IPS DF 6.9 (cell line): ENCODE measurements at regions not wholly inside any gene's neighbourhood (a gene's known extent, or its start where the extent isn't known, plus 50 kb on each side); places are given as distances from the start of the nearest gene placed in this dataset.

Source experiments
- DNase-seq: peaks from one replicate; pipeline ENCODE4 v3.0.0-alpha.2; 2013; ENCODE audit warnings: low read depth, low spot score
- H3K27ac ChIP-seq: one replicate; pipeline ENCODE4 v1.5.1; 2013; ENCODE audit warnings: low read length, control low read depth
- H3K27me3 ChIP-seq: 2 replicates; pipeline ENCODE4 v1.6.1; 2013; ENCODE audit warnings: mild to moderate bottlenecking, low read length; ENCODE audit not compliant: control insufficient read depth, insufficient read depth
- H3K36me3 ChIP-seq: 2 replicates; pipeline ENCODE4 v1.6.1; 2013; ENCODE audit warnings: low read length; ENCODE audit not compliant: control insufficient read depth, insufficient read depth
- H3K4me1 ChIP-seq: 2 replicates; pipeline ENCODE4 v1.6.1; 2013; ENCODE audit warnings: low read length; ENCODE audit not compliant: control insufficient read depth, insufficient read depth
- H3K4me3 ChIP-seq: 2 replicates; pipeline ENCODE4 v1.5.1; 2013; ENCODE audit warnings: mild to moderate bottlenecking, low read length
- H3K9me3 ChIP-seq: 2 replicates; pipeline ENCODE4 v1.6.1; 2013; ENCODE audit warnings: low read length, inconsistent platforms; ENCODE audit not compliant: control insufficient read depth, insufficient read depth
- WGBS: extraction: QIAGEN DNeasy Blood & Tissue Kit; methylation state at CpG from one replicate; pipeline ENCODE4 v1.1.7; 2013; ENCODE audit warnings: mixed read lengths, missing lambda C conversion rate; ENCODE audit not compliant: insufficient read length, insufficient coverage; 5-methylcytosine and 5-hydroxymethylcytosine counted together

DNA sequence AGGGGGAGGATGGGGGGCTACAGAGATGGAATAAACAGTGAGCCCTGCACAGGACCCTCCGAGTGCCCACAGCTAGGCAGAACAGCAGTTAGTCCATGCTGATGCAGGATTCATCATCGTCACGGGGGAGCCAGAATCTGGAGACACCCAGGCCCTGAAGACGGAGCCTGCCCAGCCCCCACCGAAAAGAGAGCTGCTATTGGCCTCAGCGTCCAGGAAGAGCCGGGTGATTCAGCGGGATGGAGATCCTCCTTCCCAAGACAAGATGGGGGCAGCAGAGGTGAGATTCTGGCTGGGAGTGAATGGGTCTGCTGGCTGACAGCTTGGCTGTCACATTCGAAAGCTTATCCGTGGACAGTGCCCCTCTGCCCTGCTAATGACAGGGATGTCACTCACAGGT is 133.6 kb upstream of the CRHR1 start:
- Histone ChIP-seq H3K36me3 (no peaks in the 10 kb centered on the region), H3K27me3 (no peaks in the 10 kb centered on the region), H3K27ac (no peak overlapping the region), H3K4me3 (no peak overlapping the region), H3K9me3 (no peaks in the 10 kb centered on the region), H3K4me1 (no peaks in the 10 kb centered on the region; the same call in 1 of the 2 replicates)
- WGBS = no CpG with 5 or more reads among the region's 10 CpGs
- DNase-seq = no peak

DNA sequence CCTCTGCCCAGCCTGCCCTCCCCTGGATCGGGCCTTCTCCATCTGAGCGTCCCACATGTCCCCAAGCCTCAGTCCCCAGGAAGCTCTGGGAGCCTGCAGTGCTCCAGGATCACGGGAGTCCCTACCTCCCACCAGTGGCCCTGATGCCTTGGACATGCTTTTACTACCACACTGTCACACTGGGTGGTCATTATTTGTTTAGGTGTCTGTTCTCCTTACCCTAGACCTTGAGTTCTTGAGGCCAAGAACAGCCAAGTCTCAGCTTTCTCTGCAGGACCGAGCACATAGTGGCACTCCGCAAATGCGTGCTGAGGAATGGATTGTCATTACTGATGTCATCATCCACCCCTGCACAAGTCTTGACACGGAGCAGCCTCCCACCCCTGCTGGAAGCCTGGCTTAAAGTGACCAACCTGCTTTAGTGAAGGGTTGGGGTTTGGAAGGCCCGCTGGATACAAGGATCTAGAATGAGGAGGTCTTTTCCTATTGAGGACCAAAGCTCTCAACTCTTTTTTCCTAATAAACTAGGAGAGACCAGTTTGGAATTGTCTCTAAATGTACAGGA is 132.9 kb upstream of the CRHR1 start:
- Histone ChIP-seq H3K4me3 (no peak overlapping the region), H3K9me3 (no peaks in the 10 kb centered on the region), H3K4me1 (no peaks in the 10 kb centered on the region; the same call in 1 of the 2 replicates), H3K27me3 (no peaks in the 10 kb centered on the region), H3K36me3 (no peaks in the 10 kb centered on the region), H3K27ac (no peak overlapping the region)
- DNase-seq = no peak
- no CpG with 5 or more reads among the region's 8 CpGs for WGBS

- Histone ChIP-seq H3K27ac (no peak overlapping the region), H3K9me3 (no peaks in the 10 kb centered on the region), H3K4me1 (no peaks in the 10 kb centered on the region; the same call in 1 of the 2 replicates), H3K27me3 (no peaks in the 10 kb centered on the region), H3K36me3 (no peaks in the 10 kb centered on the region), H3K4me3 (no peak overlapping the region)
- no CpG with 5 or more reads among the region's 4 CpGs for WGBS
- DNase-seq = no peak
These were observed 130.5 kb upstream of the CRHR1 start for GRCh38 chr17:45653616-45654015.

GRCh38 chr17:45656527-45657181 is 127.5 kb upstream of the CRHR1 start:
- no CpG with 5 or more reads among the region's 11 CpGs for WGBS
- no peaks in the 10 kb centered on the region for H3K4me1 ChIP-seq
- H3K4me3 ChIP-seq = no peak overlapping the region
- no peak for DNase-seq
- H3K27me3 ChIP-seq = no peaks in the 10 kb centered on the region
- H3K9me3 ChIP-seq = no peaks in the 10 kb centered on the region
- no peak overlapping the region for H3K27ac ChIP-seq
- H3K36me3 ChIP-seq = no peaks in the 10 kb centered on the region

- Histone ChIP-seq H3K4me3 (no peak overlapping the region), H3K27ac (no peak overlapping the region), H3K4me1 (no peaks in the 10 kb centered on the region), H3K36me3 (no peaks in the 10 kb centered on the region), H3K9me3 (no peaks in the 10 kb centered on the region), H3K27me3 (no peaks in the 10 kb centered on the region)
- no peak for DNase-seq
- no CpG with 5 or more reads among the region's 4 CpGs for WGBS
These were observed 123.6 kb upstream of the CRHR1 start for GRCh38 chr17:45660474-45660873.

DNA sequence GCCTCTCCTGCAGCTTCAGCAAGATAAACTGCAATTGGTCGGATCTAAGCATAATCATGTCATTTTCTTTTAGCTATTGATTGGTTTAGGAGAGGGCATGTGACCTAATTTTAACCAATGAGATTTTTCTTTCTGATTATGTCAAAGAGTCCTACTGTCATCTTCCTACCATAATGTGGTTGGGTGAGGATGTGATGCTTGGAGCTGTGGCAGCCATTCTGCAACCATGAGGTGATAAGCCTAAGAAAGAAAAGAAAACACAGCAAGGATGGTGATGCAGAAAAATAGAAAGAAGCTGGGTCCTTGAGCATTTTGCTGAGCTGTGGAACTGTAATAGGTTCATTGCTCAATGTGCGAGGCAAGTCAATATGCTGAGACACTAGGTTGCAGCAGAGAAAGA is 121.7 kb upstream of the CRHR1 start:
- no peak for DNase-seq

DNA sequence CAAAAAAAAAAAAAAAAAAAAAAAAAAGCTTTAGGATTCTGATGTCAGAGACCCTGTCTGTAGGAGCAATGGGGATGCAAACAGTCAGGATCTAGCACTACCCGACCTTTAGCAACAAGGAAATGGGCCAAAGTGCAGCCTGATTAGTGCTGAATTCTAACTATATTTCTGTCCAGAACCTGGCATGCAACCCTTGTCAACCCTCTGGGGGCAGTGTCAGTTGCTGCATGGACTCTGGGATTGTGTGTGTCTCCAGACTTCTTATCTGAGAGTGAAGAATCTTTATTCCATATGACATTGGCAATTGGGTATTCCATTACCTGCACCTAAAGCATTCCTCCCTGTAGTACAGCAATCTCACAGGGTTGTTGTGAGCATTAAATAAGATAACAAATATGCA is 120.3 kb upstream of the CRHR1 start:
- no peaks in the 10 kb centered on the region for H3K27me3 ChIP-seq
- no peaks in the 10 kb centered on the region for H3K9me3 ChIP-seq
- H3K4me3 ChIP-seq = no peak overlapping the region
- H3K27ac ChIP-seq = no peak overlapping the region
- no peaks in the 10 kb centered on the region for H3K36me3 ChIP-seq
- no peak for DNase-seq
- no peaks in the 10 kb centered on the region for H3K4me1 ChIP-seq
- no CpG with 5 or more reads among the region's 1 CpG for WGBS

More for the DNA sequence above, 121.7 kb upstream of the CRHR1 start:
- no CpG with 5 or more reads among the region's 2 CpGs for WGBS
- Histone ChIP-seq H3K9me3 (no peaks in the 10 kb centered on the region), H3K4me1 (no peaks in the 10 kb centered on the region), H3K27ac (no peak overlapping the region), H3K27me3 (no peaks in the 10 kb centered on the region), H3K4me3 (no peak overlapping the region), H3K36me3 (no peaks in the 10 kb centered on the region)

DNA sequence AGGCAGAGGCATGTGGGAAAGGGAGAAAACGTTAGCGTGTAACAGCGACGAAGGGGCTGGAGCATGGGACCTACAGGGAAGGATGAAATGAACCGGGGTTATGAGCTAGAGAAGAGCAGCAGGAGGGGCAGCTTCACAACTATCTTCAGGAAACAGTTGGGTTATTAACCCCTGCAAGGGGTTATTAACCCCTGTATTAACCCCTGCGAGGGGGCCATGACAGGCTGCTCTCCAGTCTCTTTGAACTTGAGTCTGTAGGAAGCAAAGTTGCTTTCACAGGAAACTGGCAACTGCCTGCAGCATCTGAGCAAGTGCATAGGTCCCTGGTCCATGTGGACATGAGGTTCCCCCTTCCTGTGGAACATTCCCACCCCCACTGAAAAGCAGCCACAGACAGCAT is 119.2 kb upstream of the CRHR1 start:
- H3K27ac ChIP-seq = no peak overlapping the region
- no peak for DNase-seq
- H3K4me3 ChIP-seq = no peak overlapping the region
- no peaks in the 10 kb centered on the region for H3K36me3 ChIP-seq
- H3K9me3 ChIP-seq = no peaks in the 10 kb centered on the region
- WGBS = no CpG with 5 or more reads among the region's 6 CpGs
- no peaks in the 10 kb centered on the region for H3K4me1 ChIP-seq
- H3K27me3 ChIP-seq = no peaks in the 10 kb centered on the region

- H3K27ac ChIP-seq = no peak overlapping the region
- no peaks in the 10 kb centered on the region for H3K4me1 ChIP-seq
- no peak overlapping the region for H3K4me3 ChIP-seq
- no peaks in the 10 kb centered on the region for H3K36me3 ChIP-seq
- WGBS = no CpG with 5 or more reads among the region's 3 CpGs
- no peaks in the 10 kb centered on the region for H3K27me3 ChIP-seq
- DNase-seq = no peak
- H3K9me3 ChIP-seq = no peaks in the 10 kb centered on the region
These were observed 118.0 kb upstream of the CRHR1 start for GRCh38 chr17:45666046-45666600.

DNA sequence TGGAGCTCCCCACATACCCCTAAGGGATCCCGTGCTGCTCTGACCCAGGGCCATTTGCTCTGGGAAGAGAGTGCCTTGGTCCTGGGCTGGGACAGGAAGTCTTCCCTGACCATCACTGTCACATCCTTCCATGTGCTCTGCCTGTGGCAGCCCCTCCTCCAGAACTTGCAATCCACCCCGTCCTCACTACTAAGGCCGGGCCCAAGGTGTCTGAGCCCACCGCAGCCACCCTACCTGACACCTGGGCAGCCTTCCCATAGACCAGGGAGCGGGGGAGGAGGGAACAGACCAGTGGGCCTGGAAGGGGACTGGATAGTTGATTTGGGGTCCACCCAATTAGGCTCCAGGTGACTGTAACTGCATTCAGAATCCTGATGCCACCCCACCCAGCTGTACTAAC is 117.5 kb upstream of the CRHR1 start:
- H3K36me3 ChIP-seq = no peaks in the 10 kb centered on the region
- H3K27ac ChIP-seq = no peak overlapping the region
- no peaks in the 10 kb centered on the region for H3K9me3 ChIP-seq
- no CpG with 5 or more reads among the region's 5 CpGs for WGBS
- no peaks in the 10 kb centered on the region for H3K27me3 ChIP-seq
- no peaks in the 10 kb centered on the region for H3K4me1 ChIP-seq
- H3K4me3 ChIP-seq = no peak overlapping the region
- DNase-seq = no peak
